OCI-LY7 (cell line): ENCODE measurements at regions not wholly inside any gene's neighbourhood (a gene's known extent, or its start where the extent isn't known, plus 50 kb on each side); places are given as distances from the start of the nearest gene placed in this dataset.

ENCODE experiments used
- EZH2phosphoT487 ChIP-seq: fragments of 200-600 bp; sonication (generic); IDR thresholded peaks from 2 replicates; pipeline ENCODE4 v1.6.1; 2018; ENCODE audit warnings: low read depth, borderline replicate concordance, mild to moderate bottlenecking, mixed run types, antibody characterized with exemption, low read length, moderate library complexity, mixed read lengths
- TF ChIP-seq, protein P1 (sequence below): fragments of 200-600 bp; sonication (generic); conservative IDR thresholded peaks from 2 replicates; pipeline ENCODE4 v1.5.1; 2014; ENCODE audit warnings: mild to moderate bottlenecking, antibody characterized with exemption, low read length, moderate library complexity, mixed read lengths

DNA sequence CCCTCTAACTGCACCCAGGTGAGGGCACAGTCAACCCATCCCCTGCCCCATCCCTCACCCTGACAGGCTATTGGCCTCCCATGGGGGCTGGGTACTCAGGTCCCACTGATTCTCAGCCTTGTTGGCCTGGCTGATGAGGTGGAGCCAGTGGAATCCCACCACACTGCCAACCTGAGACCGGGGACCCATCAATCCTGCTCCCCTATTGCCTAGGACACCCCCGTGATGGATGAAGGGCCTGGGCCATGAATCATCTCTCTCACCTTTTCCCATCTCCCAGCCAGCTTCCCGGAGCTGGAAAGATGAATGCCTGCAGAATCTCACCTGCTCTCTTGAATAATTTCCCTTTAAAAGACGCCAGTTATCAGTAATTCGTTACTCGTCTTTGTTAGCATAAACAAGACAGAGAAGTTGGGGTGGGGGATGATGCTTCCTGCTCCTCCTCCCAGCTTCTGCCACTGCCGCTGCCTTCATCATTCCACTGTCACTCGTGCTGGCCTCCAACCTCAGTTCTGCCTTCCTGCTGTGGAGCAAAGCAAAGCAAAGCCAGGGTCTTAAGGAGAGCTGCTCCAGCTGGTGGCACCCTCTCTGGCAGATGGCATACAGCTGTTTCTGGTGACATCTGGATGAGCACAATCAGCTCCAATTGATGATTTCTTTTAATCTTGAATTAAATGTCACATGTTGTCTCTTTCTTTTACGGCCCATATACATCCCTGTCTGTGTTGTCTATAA is 204.0 kb upstream of the NECTIN1 start:
- TF ChIP-seq, protein P1, sequence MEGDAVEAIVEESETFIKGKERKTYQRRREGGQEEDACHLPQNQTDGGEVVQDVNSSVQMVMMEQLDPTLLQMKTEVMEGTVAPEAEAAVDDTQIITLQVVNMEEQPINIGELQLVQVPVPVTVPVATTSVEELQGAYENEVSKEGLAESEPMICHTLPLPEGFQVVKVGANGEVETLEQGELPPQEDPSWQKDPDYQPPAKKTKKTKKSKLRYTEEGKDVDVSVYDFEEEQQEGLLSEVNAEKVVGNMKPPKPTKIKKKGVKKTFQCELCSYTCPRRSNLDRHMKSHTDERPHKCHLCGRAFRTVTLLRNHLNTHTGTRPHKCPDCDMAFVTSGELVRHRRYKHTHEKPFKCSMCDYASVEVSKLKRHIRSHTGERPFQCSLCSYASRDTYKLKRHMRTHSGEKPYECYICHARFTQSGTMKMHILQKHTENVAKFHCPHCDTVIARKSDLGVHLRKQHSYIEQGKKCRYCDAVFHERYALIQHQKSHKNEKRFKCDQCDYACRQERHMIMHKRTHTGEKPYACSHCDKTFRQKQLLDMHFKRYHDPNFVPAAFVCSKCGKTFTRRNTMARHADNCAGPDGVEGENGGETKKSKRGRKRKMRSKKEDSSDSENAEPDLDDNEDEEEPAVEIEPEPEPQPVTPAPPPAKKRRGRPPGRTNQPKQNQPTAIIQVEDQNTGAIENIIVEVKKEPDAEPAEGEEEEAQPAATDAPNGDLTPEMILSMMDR = no peak
- TF ChIP-seq EZH2phosphoT487 = no peak
